HCT116 (cell line): ENCODE measurements at regions not wholly inside any gene's neighbourhood (a gene's known extent, or its start where the extent isn't known, plus 50 kb on each side); places are given as distances from the start of the nearest gene placed in this dataset.

Experiments
- ATAC-seq: fragments of 200-7000 bp; cut with Tn5 transposase; 2 replicates; pipeline ENCODE4 v1.9.1; 2020; ENCODE audit warnings: mild to moderate bottlenecking, moderate library complexity
- BruUV-seq: library from RNA; stranded (reverse); fragments of 400-500 nt; replicated peaks from 2 replicates; lab custom pipeline; 2021; lab: Mats Ljungman, UMichigan
- CTCF ChIA-PET: fragments of 300-600 bp; sonication (Branson Sonifier 250); formaldehyde crosslinking; loops from one replicate; lab custom pipeline; 2021; ENCODE audit warnings: antibody characterized with exemption; lab: Charles Lee
- POLR2A ChIA-PET: fragments of 300-600, 350-600 bp; sonication (Branson Sonifier 250); formaldehyde crosslinking; loops from one replicate; lab custom pipeline; 2021; ENCODE audit warnings: antibody characterized with exemption; lab: Charles Lee
- RAD21 ChIA-PET, 2 experiments: fragments of 300-600 bp; sonication (Branson Sonifier 250); formaldehyde crosslinking; loops; one replicate each; lab custom pipeline; 2023; ENCODE audit warnings: low total read pairs in 2 of 2; ENCODE audit not compliant: uncharacterized antibody in 2 of 2, unreplicated experiment in 2 of 2, low non-redundant PET in 1 of 2; lab: Charles Lee
- DNase-seq: peaks from one replicate; pipeline ENCODE4 v3.0.0-alpha.2; 2010; ENCODE audit warnings: low read depth, low spot score
- H2AFZ ChIP-seq: fragments of 200-600 bp; shearing (Covaris generic), sonication (generic); 2 replicates; pipeline ENCODE4 v1.6.1; 2017; ENCODE audit warnings: low read depth, mixed run types, mixed read lengths, antibody characterized with exemption, low read length; ENCODE audit not compliant: poor library complexity, severe bottlenecking
- H3K27ac ChIP-seq: 2 replicates; pipeline ENCODE4 v1.5.1; 2012; ENCODE audit warnings: low read depth, low read length
- H3K27me3 ChIP-seq: fragments of 200-600 bp; sonication (generic); 2 replicates; pipeline ENCODE4 v1.6.1; 2016; ENCODE audit warnings: mixed run types, low read length, mixed read lengths; ENCODE audit not compliant: insufficient read depth
- H3K36me3 ChIP-seq, 2 experiments: fragments of 200-500 bp in 1 of 2; fragments of 200-600 bp in 1 of 2; sonication (Bioruptor generic) in 1 of 2; sonication (generic) in 1 of 2; 2 replicates each; pipeline versions ENCODE4 v1.5.1 to v1.6.1; 2014 to 2016; ENCODE audit warnings: low read length in 2 of 2, inconsistent platforms in 1 of 2, mixed read lengths in 1 of 2, mixed run types in 1 of 2; ENCODE audit not compliant: insufficient read depth in 2 of 2, control insufficient read depth in 1 of 2
- H3K4me1 ChIP-seq, 2 experiments: fragments of 200-600 bp in 1 of 2; sonication (generic) in 1 of 2; 2 replicates each; pipeline versions ENCODE4 v1.5.1 to v1.6.1; 2012 to 2017; ENCODE audit warnings: low read length in 2 of 2, inconsistent platforms in 1 of 2, mild to moderate bottlenecking in 1 of 2, mixed read lengths in 1 of 2, mixed run types in 1 of 2, moderate library complexity in 1 of 2; ENCODE audit not compliant: insufficient read depth in 2 of 2, control insufficient read depth in 1 of 2
- H3K4me2 ChIP-seq: fragments of 200-600 bp; sonication (generic); 2 replicates; pipeline ENCODE4 v1.6.1; 2017; ENCODE audit warnings: mixed run types, low read length, mixed read lengths
- H3K4me3 ChIP-seq, 2 experiments: fragments of 200-600 bp in 1 of 2; sonication (generic) in 1 of 2; replicated peaks in 1 of 2; 2 replicates each; pipeline ENCODE4 v1.5.1; 2011 to 2016; ENCODE audit warnings: low read length in 2 of 2, control low read depth in 1 of 2, low read depth in 1 of 2, mild to moderate bottlenecking in 1 of 2, mixed read lengths in 1 of 2, mixed run types in 1 of 2
- H3K79me2 ChIP-seq: fragments of 200-600 bp; sonication (generic); 2 replicates; pipeline ENCODE4 v1.6.1; 2017; ENCODE audit warnings: mild to moderate bottlenecking, mixed run types, low read length, moderate library complexity, mixed read lengths; ENCODE audit not compliant: insufficient read depth
- H3K9ac ChIP-seq: fragments of 200-600 bp; sonication (generic); 2 replicates; pipeline ENCODE4 v1.6.1; 2016; ENCODE audit warnings: low read length, mixed read lengths
- H3K9me2 ChIP-seq: fragments of 200-600 bp; sonication (generic), shearing (Covaris generic); 2 replicates; pipeline ENCODE4 v1.6.1; 2017; ENCODE audit warnings: mixed run types, mild to moderate bottlenecking, moderate library complexity; ENCODE audit not compliant: insufficient read depth
- H3K9me3 ChIP-seq, 2 experiments: fragments of 200-500 bp in 1 of 2; fragments of 200-600 bp in 1 of 2; sonication (Bioruptor generic) in 1 of 2; sonication (generic) in 1 of 2; 2 replicates each; pipeline ENCODE4 v1.6.1; 2014 to 2017; ENCODE audit warnings: low read length in 2 of 2, mixed read lengths in 2 of 2, inconsistent platforms in 1 of 2, low read depth in 1 of 2, mild to moderate bottlenecking in 1 of 2, mixed run types in 1 of 2, moderate library complexity in 1 of 2; ENCODE audit not compliant: control insufficient read depth in 1 of 2, insufficient read depth in 1 of 2
- H4K20me1 ChIP-seq: fragments of 200-600 bp; sonication (generic), shearing (Covaris generic); 2 replicates; pipeline ENCODE4 v1.6.1; 2017; ENCODE audit warnings: mixed run types, mild to moderate bottlenecking, moderate library complexity; ENCODE audit not compliant: insufficient read depth
- ATF3 ChIP-seq: IDR thresholded peaks from 2 replicates; pipeline ENCODE4 v1.6.1; 2012
- CBX3 ChIP-seq: IDR thresholded peaks from 2 replicates; pipeline ENCODE4 v1.6.1; 2012; ENCODE audit warnings: low read depth
- CEBPB ChIP-seq: IDR thresholded peaks from 2 replicates; pipeline ENCODE4 v1.6.1; 2012; ENCODE audit warnings: low read depth
- CTCF ChIP-seq, 3 experiments: fragments of 200-600 bp in 1 of 3; sonication (generic) in 1 of 3; IDR thresholded peaks in 2 of 3; conservative IDR thresholded peaks in 1 of 3; 2 replicates each; pipeline ENCODE4 v1.5.1; 2012 to 2017; ENCODE audit warnings: low read depth in 2 of 3, low read length in 2 of 3, antibody characterized with exemption in 1 of 3, borderline replicate concordance in 1 of 3, control low read depth in 1 of 3, mild to moderate bottlenecking in 1 of 3, mixed read lengths in 1 of 3, mixed run types in 1 of 3, moderate library complexity in 1 of 3; ENCODE audit not compliant: insufficient read depth in 1 of 3
- EGR1 ChIP-seq: IDR thresholded peaks from 2 replicates; pipeline ENCODE4 v1.6.1; 2012; ENCODE audit warnings: low read depth
- ELF1 ChIP-seq: IDR thresholded peaks from 2 replicates; pipeline ENCODE4 v1.6.1; 2012; ENCODE audit warnings: low read depth, borderline replicate concordance
- EZH2 ChIP-seq: fragments of 200-600 bp; sonication (generic); IDR thresholded peaks from 2 replicates; pipeline ENCODE4 v1.6.1; 2017; ENCODE audit warnings: antibody characterized with exemption, mixed run types
- EZH2phosphoT487 ChIP-seq: fragments of 200-600 bp; IDR thresholded peaks from 2 replicates; pipeline ENCODE4 v1.6.1; 2018; ENCODE audit warnings: antibody characterized with exemption, borderline replicate concordance
- JUND ChIP-seq: IDR thresholded peaks from 2 replicates; pipeline ENCODE4 v1.6.1; 2012
- SIN3A ChIP-seq: IDR thresholded peaks from 2 replicates; pipeline ENCODE4 v1.6.1; 2012; ENCODE audit warnings: low read depth
- SP1 ChIP-seq: IDR thresholded peaks from 2 replicates; pipeline ENCODE4 v1.6.1; 2012; ENCODE audit warnings: low read depth
- SRF ChIP-seq: IDR thresholded peaks from 2 replicates; pipeline ENCODE4 v1.6.1; 2012; ENCODE audit warnings: low read depth
- TCF7L2 ChIP-seq: IDR thresholded peaks from 2 replicates; pipeline ENCODE4 v1.7.0; 2011; ENCODE audit warnings: borderline replicate concordance, inconsistent platforms; ENCODE audit not compliant: insufficient read depth, insufficient read length; ENCODE audit errors: extremely low read depth
- ZFX ChIP-seq: fragments of 450-650 bp; IDR thresholded peaks from 2 replicates; pipeline ENCODE4 v1.6.1; 2017
- intact Hi-C: fragments of 100-400 bp; cut with micrococcal nuclease; formaldehyde crosslinking; loops from 2 replicates; pipeline ENCODE4 v1.10.0; 2022

GRCh38 chr7:56483153-56483552 is 366.9 kb upstream of the NUPR2 start:
- ATAC-seq, result no peak
- no peak overlapping the region for H3K9ac ChIP-seq
- DNase-seq, result no peak
- no TSS peak for BruUV-seq
- intact Hi-C loops, result no loop called here
- no peak overlapping the region for H2AFZ ChIP-seq
- no peak overlapping the region for H3K4me3 ChIP-seq
- no peaks in the 10 kb centered on the region for H4K20me1 ChIP-seq
- no peaks in the 10 kb centered on the region for H3K27me3 ChIP-seq
- no peaks in the 10 kb centered on the region for H3K79me2 ChIP-seq
- no peaks in the 10 kb centered on the region for H3K9me2 ChIP-seq
- CTCF ChIA-PET, result no interaction called here
- no peaks in the 10 kb centered on the region for H3K4me1 ChIP-seq
- H3K9me3 ChIP-seq, result peaks cover 0 to 12% of the 10 kb centered on the region in 2 experiments; a peak in 2 of 4 replicates
- POLR2A ChIA-PET, result no interaction called here
- TF ChIP-seq ATF3 (no peak), SIN3A (no peak), TCF7L2 (no peak), ELF1 (no peak), CTCF (IDR thresholded peaks at IDR 0.05 in 2 of 3, conservative IDR thresholded peaks at IDR 0.05 in 1 of 3; ENCODE audit: borderline replicate concordance in 1 of 3, insufficient read depth in 1 of 3, low read depth in 2 of 3, low read length in 2 of 3) (no peak), EZH2phosphoT487 (no peak), EGR1 (no peak), ZFX (no peak), JUND (no peak), CBX3 (no peak), CEBPB (no peak), SP1 (no peak), SRF (no peak), EZH2 (no peak)
- RAD21 ChIA-PET, result no interaction called here
- H3K27ac ChIP-seq, result no peak overlapping the region
- H3K4me2 ChIP-seq, result no peak overlapping the region
- H3K36me3 ChIP-seq, result no peaks in the 10 kb centered on the region
